H1 (cell line): ENCODE measurements at regions not wholly inside any gene's neighbourhood (a gene's known extent, or its start where the extent isn't known, plus 50 kb on each side); places are given as distances from the start of the nearest gene placed in this dataset.

Source experiments
- BACH1 ChIP-seq: IDR thresholded peaks from 2 replicates; pipeline ENCODE4 v1.6.1; 2012; ENCODE audit warnings: low read length, improper control_type of control experiment
- EZH2 ChIP-seq: fragments of 200-600 bp; sonication (generic); IDR thresholded peaks from 2 replicates; pipeline ENCODE4 v1.7.1; 2012; ENCODE audit warnings: low read depth, mild to moderate bottlenecking, moderate library complexity, low read length, inconsistent platforms; ENCODE audit not compliant: severe bottlenecking
- FOSL1 ChIP-seq: IDR thresholded peaks from 2 replicates; pipeline ENCODE4 v1.6.1; 2011; ENCODE audit warnings: mild to moderate bottlenecking, low read depth, low read length, moderate library complexity; ENCODE audit not compliant: insufficient read depth
- JUN ChIP-seq: IDR thresholded peaks from 2 replicates; pipeline ENCODE4 v1.6.1; 2011; ENCODE audit warnings: low read depth, mild to moderate bottlenecking, improper control_type of control experiment, low read length
- MAX ChIP-seq: IDR thresholded peaks from 2 replicates; pipeline ENCODE4 v1.6.1; 2012; ENCODE audit warnings: inconsistent platforms
- NANOG ChIP-seq: IDR thresholded peaks from 2 replicates; pipeline ENCODE4 v1.6.1; 2011; ENCODE audit warnings: low read length, low read depth, mild to moderate bottlenecking, inconsistent platforms; ENCODE audit not compliant: insufficient read depth, poor library complexity, severe bottlenecking
- POLR2AphosphoS5 ChIP-seq: IDR thresholded peaks from 2 replicates; pipeline ENCODE4 v1.6.1; 2011; ENCODE audit warnings: low read depth, low read length
- SAP30 ChIP-seq: fragments of 300-600 bp; sonication (generic); IDR thresholded peaks from 2 replicates; pipeline ENCODE4 v1.7.1; 2012; ENCODE audit warnings: low read length, moderate library complexity, mild to moderate bottlenecking, inconsistent platforms; ENCODE audit not compliant: insufficient read depth, insufficient replicate concordance

- TF ChIP-seq EZH2 (no peak), MAX (no peak), BACH1 (no peak), POLR2AphosphoS5 (no peak), JUN (no peak), SAP30 (no peak), NANOG (no peak), FOSL1 (no peak)
These were observed 241.7 kb upstream of the PDE3A start (continued) for GRCh38 chr12:20126601-20127000.
